Calu3 (cell line): ENCODE measurements at regions not wholly inside any gene's neighbourhood (a gene's known extent, or its start where the extent isn't known, plus 50 kb on each side); places are given as distances from the start of the nearest gene placed in this dataset.
"Not testable (repeated sequence)": the region's sequence is repeated elsewhere in the genome, so short reads cannot be mapped to it uniquely, and the experiment has no call there.

Experiments
- BruUV-seq: library from RNA; stranded (reverse); fragments of 400-500 nt; replicated peaks from 2 replicates; lab custom pipeline; 2021; lab: Mats Ljungman, UMichigan
- CTCF ChIA-PET: fragments of 300-600 bp; sonication (Branson Sonifier 250); formaldehyde crosslinking; loops from one replicate; lab custom pipeline; 2022; ENCODE audit warnings: antibody characterized with exemption; lab: Charles Lee
- DNase-seq: peaks from one replicate; pipeline ENCODE4 v3.0.0; 2022
- H3K27ac Mint-ChIP-seq: one replicate; pipeline ENCODE4 v1.8.0; 2022; ENCODE audit warnings: mixed read lengths; ENCODE audit not compliant: unreplicated experiment
- H3K27me3 Mint-ChIP-seq: one replicate; pipeline ENCODE4 v1.8.0; 2022; ENCODE audit warnings: mixed read lengths; ENCODE audit not compliant: unreplicated experiment
- H3K36me3 Mint-ChIP-seq: one replicate; pipeline ENCODE4 v1.8.0; 2022; ENCODE audit warnings: mild to moderate bottlenecking, moderate library complexity, mixed read lengths; ENCODE audit not compliant: insufficient read depth, unreplicated experiment
- H3K4me1 Mint-ChIP-seq: one replicate; pipeline ENCODE4 v1.8.0; 2022; ENCODE audit warnings: mild to moderate bottlenecking, low read depth, mixed read lengths; ENCODE audit not compliant: unreplicated experiment
- H3K4me3 Mint-ChIP-seq: one replicate; pipeline ENCODE4 v1.8.0; 2022; ENCODE audit warnings: mild to moderate bottlenecking, low read depth, moderate library complexity, mixed read lengths; ENCODE audit not compliant: unreplicated experiment
- H3K9me3 Mint-ChIP-seq: one replicate; pipeline ENCODE4 v1.8.0; 2022; ENCODE audit warnings: low read depth, mixed read lengths; ENCODE audit not compliant: unreplicated experiment
- intact Hi-C: fragments of 100-400 bp; cut with micrococcal nuclease; formaldehyde crosslinking; loops from one replicate; pipeline ENCODE4 v1.10.0; 2022; ENCODE audit not compliant: unreplicated experiment
- TF ChIP-seq, protein P1 (sequence below): fragments of 200-600 bp; IDR thresholded peaks from one replicate; pipeline ENCODE4 v1.8.0; 2022; ENCODE audit warnings: antibody characterized with exemption; ENCODE audit not compliant: unreplicated experiment

DNA sequence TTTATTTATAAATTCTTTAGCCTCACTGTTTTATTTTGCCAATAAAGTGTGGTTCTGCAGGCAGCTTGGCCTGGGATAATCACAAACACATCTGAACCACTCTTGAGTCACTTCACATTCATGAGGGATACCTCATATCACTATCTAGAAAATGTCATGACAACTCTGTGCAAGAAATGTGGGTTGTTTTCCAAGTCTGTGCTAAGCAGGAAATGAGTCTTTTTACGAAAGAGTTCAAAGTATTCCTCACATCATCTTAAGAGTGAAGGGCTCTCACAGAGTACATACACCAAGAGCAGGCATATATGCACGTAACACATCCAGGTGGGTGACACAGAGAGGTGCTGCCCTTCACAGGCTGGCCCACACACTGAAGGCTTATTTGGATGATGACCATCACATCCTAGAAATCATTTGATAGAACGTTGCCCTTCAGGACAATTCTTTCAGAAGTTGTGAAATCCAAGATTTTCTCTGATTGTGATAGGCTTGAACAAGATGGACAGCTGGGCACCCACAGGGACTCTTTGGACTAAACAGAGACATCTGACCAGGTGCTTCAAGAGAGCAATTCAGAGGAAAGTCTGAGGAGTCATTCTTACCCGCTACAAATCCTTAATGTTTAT lies 811.1 kb upstream of the LRATD1 start:
- Mint-ChIP-seq H3K27me3 (no peaks in the 10 kb centered on the region), H3K36me3 (no peaks in the 10 kb centered on the region), H3K4me1 (no peaks in the 10 kb centered on the region), H3K4me3 (no peak overlapping the region), H3K9me3 (peaks cover 3% of the 10 kb centered on the region), H3K27ac (no peak overlapping the region)
- TF ChIP-seq, protein P1, sequence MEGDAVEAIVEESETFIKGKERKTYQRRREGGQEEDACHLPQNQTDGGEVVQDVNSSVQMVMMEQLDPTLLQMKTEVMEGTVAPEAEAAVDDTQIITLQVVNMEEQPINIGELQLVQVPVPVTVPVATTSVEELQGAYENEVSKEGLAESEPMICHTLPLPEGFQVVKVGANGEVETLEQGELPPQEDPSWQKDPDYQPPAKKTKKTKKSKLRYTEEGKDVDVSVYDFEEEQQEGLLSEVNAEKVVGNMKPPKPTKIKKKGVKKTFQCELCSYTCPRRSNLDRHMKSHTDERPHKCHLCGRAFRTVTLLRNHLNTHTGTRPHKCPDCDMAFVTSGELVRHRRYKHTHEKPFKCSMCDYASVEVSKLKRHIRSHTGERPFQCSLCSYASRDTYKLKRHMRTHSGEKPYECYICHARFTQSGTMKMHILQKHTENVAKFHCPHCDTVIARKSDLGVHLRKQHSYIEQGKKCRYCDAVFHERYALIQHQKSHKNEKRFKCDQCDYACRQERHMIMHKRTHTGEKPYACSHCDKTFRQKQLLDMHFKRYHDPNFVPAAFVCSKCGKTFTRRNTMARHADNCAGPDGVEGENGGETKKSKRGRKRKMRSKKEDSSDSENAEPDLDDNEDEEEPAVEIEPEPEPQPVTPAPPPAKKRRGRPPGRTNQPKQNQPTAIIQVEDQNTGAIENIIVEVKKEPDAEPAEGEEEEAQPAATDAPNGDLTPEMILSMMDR: no peak
- intact Hi-C loops: no loop called here
- no peak for DNase-seq
- CTCF ChIA-PET: no interaction called here
- BruUV-seq: no TSS peak

DNA sequence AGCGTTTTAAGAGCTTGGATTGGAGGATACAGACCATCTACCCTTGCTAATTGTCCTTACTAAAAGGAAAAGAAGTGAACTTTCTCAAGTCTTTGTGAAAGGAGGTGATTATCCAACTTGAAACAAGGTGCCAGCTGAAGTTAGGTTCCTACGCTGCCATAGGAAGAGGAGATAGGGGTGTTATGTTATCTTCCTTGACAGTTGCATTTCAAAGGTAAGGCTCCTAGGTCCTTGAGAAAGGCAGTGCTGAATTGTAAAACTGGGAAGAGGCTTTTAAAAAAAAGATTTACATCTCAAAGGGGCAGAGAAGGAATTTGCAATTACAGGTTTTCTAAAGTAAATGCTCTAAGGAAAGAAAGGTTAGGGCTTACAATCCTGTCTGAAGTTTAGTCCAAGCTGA lies 810.2 kb upstream of the LRATD1 start:
- BruUV-seq: no TSS peak
- H3K27ac Mint-ChIP-seq: no peak overlapping the region
- H3K27me3 Mint-ChIP-seq: no peaks in the 10 kb centered on the region
- H3K36me3 Mint-ChIP-seq: no peaks in the 10 kb centered on the region
- CTCF ChIA-PET: no interaction called here
- no peak overlapping the region for H3K4me3 Mint-ChIP-seq
- no peak for DNase-seq
- TF ChIP-seq, protein P1: no peak
- H3K9me3 Mint-ChIP-seq: peaks cover 3% of the 10 kb centered on the region
- H3K4me1 Mint-ChIP-seq: no peaks in the 10 kb centered on the region
- intact Hi-C loops: no loop called here

DNA sequence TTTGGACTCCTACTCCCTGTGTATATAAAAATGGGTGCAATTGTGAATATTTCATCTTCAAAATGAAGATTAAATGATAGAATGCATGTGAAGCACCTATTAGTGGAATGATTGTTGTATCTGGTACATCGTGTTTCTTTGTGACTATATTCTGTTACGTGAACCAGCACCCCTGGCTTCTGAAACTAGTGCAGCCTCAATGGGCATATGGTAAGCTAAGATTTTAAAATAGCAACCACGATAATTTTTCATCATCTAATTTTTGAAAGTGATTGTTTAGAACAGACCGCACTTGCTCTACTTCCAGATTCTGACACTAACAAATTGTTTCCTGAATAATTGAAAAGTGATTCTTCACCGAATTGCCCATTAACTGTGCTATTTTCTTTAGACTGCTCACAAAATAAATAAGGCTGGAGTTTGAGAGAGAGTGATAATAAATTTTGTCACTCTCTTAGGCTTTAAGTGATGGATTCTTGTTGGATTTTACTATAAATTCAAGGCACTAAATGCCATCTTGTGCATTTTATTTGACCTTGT lies 806.1 kb upstream of the LRATD1 start:
- BruUV-seq: no TSS peak
- Mint-ChIP-seq H3K27ac (no peak overlapping the region), H3K27me3 (no peaks in the 10 kb centered on the region), H3K9me3 (peaks cover 3% of the 10 kb centered on the region), H3K36me3 (no peaks in the 10 kb centered on the region), H3K4me3 (no peak overlapping the region), H3K4me1 (no peaks in the 10 kb centered on the region)
- CTCF ChIA-PET: no interaction called here
- no peak for DNase-seq
- intact Hi-C loops: no loop called here
- TF ChIP-seq, protein P1: no peak

DNA sequence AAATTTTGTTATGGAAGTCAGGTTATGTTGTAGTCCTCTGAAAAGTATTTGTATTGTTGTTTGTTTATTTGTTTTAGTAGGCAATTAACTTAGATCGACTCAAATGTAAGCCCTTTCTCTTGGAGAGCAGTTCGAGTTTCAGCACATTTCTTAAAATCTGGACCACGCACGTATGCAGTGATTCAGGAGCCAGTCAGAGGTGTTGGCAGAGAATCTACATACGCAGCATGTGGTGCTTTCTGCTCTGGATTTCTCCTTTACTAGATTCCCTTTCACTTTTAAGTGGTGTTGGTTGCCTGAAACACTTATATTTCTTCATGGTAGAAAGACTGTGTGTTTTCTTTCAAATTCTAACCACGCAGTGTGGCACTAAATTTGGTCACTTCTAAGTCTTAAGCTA lies 773.9 kb upstream of the LRATD1 start:
- no peak for DNase-seq
- Mint-ChIP-seq H3K27me3 (no peaks in the 10 kb centered on the region), H3K36me3 (no peaks in the 10 kb centered on the region), H3K9me3 (no peaks in the 10 kb centered on the region), H3K27ac (no peak overlapping the region), H3K4me1 (no peaks in the 10 kb centered on the region), H3K4me3 (no peak overlapping the region)
- TF ChIP-seq, protein P1: no peak
- BruUV-seq: no TSS peak
- intact Hi-C loops: no loop called here
- CTCF ChIA-PET: no interaction called here

DNA sequence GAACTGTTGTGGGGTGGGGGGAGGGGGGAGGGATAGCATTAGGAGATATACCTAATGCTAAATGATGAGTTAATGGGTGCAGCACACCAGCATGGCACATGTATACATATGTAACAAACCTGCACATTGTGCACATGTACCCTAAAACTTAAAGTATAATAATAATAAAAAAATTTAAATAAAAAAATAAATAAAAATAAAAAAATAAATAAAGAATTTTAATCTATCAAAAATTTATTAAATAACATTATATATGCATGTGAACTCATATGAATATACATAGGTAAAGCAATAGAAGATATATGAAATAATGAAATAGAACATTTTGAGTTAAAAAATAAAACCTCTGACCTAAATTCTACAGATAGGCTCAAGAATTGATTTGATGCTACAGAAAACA lies 764.2 kb upstream of the LRATD1 start:
- H3K27me3 Mint-ChIP-seq, H3K36me3 Mint-ChIP-seq, H3K4me3 Mint-ChIP-seq, CTCF ChIA-PET, BruUV-seq, DNase-seq, H3K27ac Mint-ChIP-seq, H3K4me1 Mint-ChIP-seq, intact Hi-C loops, H3K9me3 Mint-ChIP-seq: not testable (repeated sequence)
